ENCODE measurements at regions not wholly inside any gene's neighbourhood (a gene's known extent, or its start where the extent isn't known, plus 50 kb on each side); places are given as distances from the start of the nearest gene placed in this dataset.

DNA sequence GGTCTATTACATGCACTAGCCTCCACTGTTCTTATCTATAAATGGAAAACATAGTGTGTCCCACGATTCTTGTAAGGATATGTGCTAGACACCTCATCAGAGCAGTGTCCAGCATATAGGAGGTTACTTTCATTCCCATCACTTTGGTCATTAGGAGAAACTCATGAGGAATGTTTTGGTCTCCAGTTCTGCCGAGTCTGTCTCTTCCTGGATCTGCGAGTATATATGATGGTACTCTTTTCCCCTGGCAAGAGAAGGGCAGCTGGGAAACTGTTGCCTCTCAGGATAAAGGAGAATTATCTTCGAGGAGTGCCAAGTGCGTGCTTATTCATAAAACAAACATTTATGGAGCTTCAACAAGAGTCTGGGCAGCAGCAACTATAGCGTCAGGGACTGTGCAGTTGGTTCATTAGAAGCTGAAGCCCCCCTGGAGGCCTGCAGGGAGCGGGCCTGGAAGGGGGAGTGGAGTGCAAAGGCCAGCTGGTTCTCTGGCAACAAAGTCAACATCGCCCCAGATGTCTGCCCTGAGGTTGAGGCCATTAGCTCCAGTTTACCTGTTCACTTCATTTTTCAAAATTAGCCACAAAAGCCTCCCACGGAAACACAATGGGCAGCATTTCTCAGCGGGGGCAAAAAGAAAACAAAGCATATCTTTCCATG is 811.9 kb downstream of the MAFB start:
- DNase-seq (ENCODE audit: low read depth) = peak; percentile 87

DNA sequence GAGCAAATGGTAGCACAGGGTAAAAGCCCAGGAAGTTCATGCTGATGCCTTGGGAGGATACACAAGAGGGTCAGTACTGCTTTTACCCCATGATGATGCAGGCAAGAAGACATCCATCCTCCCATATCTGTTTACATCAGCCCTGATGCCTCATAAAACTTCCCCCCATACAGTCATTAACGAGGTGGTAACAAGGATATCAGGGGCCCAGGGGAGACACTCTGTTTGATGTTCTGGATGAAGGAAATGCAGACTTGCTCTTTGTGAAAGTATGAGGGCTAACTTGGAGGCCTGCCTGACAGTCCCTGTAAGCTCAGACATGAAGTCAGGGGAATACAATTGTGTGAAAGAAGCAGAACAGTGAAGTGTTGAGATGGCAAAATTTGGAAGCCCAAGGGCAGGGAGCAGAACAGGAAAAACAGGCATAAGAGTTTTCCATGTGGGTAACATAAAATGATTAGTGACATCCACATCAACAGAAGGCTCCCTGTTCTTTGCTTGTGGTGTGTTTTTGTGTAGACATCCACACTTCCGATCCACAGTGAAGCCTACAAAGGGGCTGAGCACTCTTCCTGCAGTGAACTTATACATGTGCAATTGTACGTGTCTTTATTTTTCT is 813.4 kb downstream of the MAFB start:
- DNase-seq (ENCODE audit: low read depth) = no peak

DNA sequence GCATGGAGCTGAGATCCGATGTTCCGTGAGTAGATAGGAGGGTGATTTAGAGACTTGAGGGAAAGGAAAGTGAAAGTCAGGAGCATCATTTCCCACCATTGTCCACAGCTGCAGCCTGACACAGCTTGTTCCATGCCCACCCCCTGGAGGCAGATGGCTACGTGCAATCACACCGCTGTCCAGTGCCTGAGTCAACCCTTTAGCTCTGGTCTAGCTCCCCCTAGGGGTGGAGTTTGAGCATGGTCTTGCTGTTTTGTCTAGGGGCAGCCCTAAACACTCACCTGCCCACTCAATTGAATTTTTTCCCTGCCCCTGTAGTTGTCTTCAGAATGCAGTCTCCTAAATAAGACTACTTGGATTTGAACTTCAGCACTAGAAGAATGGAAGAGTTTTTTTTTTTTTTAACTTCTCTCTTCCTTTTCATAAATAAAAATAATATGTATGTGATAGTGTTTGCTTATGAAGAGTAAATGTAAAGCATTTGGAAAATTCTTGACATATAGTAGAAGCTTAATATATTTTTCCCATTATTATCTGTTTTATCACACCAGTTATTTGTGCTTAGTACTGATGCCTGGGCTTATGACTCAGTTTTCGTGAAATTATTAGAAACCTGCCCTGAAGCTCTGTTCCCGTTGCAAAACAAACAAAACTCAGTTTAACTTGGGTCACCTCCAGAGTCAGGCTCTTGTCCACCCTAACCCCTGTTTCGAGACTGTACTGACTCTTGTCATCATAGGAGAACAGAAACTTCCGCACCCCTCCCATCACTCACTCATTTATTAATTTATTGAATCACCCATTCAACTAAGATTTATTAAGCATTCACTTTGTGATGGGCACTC is 814.8 kb downstream of the MAFB start:
- peak; percentile 99 for DNase-seq (ENCODE audit: low read depth)

DNA sequence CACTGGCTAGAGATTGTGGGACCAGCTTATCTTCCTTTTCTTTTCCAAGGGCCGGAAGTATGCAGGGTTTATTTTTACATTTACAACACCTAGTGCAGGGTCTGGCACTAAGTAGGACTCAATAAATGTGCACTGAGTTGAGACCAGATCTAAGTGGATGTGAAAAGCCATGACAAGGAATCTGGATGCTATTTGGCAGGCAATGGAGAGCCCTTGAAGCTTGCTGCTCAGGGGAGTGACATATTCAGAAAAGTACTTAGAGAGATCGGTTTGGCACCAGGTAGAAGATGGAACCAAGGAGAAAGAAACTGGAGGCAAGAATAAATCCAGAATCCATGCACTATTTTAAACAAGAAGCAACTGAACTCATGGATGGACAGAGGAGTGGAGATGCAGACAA is 815.8 kb downstream of the MAFB start:
- no peak for DNase-seq (ENCODE audit: low read depth)

DNA sequence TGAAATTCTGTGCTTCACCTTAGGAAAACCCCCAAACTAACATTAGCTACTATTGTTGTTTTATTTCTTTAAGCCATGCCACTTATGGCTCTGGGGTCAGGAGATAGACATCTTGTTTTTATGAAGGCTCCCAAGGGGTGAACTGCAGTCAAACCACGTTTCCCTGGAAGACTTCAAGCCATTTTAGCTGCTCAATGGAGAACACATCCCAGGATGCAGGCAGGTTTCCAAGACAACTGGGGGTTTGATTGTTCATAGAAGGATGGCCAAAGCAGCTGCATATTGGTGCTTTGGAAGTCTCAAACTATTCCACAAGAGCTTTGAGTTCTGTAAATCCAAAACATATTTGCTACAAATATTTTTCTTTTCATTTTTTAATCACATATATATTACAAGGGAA is 818.0 kb downstream of the MAFB start:
- DNase-seq (ENCODE audit: low read depth) = peak; percentile 78

DNA sequence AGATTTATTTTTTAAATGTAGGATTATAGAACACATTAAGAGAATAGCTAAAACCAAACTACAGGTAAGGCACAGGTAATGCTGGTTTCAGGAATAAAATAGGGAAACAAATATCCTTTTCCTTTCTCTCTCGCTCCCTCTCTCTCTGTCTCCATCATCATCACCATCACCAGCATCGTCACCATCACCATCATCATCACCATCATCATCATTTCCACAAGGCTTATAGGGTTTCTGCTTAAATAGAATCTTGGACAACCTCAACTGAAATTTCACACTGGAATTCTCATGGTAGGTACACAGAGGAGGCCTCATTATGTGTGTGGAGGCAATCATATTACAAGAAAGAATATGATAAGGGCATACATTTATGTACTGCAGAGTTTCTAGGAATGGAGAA is 823.6 kb downstream of the MAFB start:
- DNase-seq (ENCODE audit: low read depth) = no peak

DNA sequence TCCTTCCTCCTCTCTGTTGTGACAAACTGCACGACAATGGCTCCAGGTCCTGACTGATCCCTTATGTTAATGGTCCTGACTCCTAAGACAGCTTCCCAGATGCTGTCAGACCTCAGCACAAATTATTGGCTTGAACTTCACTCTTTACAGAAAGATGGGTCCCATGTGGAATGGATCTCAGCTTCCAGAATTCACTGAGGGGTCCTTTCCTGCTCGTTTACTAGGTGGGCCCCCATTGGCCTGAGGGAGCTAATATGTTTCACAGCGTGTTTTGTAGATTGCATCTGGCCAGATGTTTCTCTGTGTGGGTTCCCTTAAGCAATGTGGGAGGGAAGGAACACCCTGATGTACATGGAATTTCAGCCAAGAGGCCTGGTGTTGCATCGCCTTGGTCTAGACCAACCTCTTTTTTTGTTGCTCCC is 826.6 kb downstream of the MAFB start:
- no peak for DNase-seq (ENCODE audit: low read depth)

DNA sequence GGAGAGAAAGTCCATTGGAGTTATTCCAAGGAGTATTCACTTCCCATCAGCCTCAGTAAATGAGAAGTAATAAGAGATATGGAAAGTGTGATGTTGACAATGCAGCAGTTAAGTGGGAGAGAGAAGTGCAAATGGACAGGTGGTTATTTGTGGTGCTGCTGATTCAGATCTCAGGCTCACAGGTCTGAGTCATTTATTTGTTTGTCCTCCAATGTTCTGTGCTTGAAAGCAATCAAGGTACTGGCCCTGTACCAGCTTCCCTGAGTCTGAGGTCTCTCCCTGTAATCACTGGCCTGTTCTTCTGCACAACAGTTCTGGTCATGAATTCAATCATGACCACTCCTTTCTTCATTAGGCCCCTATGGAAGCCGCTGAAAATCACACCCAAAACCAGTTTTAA is 827.7 kb downstream of the MAFB start:
- DNase-seq (ENCODE audit: low read depth) = peak; percentile 61

DNA sequence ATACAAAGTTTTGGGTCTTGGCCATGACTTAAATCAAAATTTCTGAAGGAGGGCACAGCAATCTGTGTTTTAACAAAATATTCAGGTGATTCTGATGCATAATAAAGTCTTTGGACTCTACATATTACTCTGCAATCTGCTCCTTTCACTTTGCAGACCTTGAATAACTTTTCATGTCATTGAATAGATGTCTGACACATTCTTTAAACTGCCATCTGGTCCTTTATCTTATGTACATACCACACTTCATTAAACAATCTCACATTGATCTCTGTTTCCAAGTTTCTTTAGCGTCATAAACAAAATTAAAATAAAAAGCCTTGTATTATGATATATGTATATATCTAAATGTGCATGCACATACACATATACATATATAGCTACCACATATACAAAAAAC is 831.2 kb downstream of the MAFB start:
- no peak for DNase-seq (ENCODE audit: low read depth)

DNA sequence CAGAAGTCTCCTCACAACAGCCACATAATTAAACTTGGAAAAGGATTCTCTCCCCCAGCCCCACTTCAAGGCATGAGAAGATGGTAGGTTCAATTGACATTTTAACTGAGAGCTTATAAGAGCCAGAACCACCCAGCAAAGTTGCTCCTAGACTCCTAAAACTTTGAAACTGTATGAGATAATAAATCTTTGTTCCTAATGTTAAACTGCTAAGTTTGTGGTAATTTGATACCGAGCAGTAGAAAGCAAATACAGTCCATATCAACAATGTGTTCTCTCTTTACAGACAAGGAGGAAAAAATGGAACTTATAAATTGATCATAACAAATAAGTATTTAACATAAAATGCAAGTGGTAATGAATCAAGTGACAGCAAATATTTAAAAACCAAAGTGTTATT is 831.8 kb downstream of the MAFB start:
- no peak for DNase-seq (ENCODE audit: low read depth)

DNA sequence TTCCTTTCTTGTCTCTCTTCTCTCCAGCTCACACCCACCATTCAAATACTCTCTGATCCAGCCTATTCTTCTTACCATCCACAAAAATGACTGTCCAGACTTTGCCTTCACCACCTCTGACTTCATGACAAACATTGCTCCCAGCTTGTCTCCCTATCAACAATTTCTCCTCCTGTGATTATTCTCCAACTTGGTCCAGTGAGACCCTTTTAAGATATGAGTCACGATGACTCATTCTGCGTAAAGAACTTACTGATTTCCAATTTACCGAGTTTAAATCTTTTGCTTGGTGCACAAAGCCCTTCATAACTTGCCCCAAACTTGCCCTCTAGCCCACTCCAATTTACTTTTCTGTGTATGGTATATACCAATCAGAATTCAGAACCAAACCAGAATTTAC is 833.2 kb downstream of the MAFB start:
- peak; percentile 94 for DNase-seq (ENCODE audit: low read depth)

DNA sequence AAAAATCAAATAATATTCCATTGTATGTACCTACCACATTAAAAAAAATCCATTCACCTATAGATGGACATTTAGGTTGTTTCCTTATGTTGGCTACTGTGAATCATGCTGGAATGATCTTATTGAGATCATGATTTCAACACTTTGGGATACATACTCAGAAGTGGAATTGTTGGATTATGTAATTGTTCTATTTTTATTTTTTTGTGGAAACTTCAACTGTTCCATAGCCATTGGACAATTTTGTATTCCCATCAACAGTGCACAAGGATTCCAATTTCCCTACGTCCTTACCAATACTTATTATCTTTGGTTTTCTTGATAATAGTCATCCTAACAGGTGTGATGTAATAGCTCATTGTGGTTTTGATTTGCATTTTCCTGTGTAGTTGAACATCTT is 834.0 kb downstream of the MAFB start:
- no peak for DNase-seq (ENCODE audit: low read depth)

DNA sequence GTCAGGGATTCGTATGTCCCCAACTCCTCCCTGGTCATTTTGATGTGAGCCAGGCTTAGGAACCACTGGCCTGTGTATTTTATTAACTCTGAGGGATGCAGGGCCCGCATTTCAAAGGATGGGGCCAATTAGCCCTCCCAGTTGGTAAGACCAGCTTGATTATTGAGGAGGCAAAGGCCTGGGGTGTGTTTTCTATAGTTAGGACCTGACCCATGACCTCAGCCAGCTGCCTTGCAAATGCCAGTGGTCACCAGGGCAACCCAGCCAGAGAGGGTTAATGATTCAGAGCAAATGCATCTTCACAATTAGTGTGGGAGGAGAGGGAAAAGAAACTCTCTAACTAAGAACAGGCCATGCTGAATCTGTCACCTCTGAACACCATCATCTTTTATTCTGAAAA is 835.4 kb downstream of the MAFB start:
- DNase-seq (ENCODE audit: low read depth) = peak; percentile 97

DNA sequence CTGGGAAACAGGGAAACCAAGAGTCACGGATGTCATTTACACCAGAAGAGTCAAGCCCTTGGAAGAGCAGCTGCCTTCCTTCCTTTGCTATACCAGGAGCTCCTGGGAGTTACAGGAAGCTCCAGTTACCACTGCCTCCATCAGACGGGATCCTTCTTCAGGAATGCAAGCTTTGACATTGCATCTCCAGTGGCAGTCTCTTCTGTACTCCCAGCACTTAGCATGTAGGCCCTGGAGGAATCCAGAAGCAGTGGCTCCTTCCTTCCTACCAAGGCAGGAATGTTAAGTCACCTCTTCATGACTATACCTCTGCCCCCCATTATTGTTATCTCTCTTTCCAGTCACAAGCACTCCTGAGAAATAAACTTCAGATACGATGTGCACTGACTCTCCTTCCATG is 836.0 kb downstream of the MAFB start:
- DNase-seq (ENCODE audit: low read depth) = no peak

DNA sequence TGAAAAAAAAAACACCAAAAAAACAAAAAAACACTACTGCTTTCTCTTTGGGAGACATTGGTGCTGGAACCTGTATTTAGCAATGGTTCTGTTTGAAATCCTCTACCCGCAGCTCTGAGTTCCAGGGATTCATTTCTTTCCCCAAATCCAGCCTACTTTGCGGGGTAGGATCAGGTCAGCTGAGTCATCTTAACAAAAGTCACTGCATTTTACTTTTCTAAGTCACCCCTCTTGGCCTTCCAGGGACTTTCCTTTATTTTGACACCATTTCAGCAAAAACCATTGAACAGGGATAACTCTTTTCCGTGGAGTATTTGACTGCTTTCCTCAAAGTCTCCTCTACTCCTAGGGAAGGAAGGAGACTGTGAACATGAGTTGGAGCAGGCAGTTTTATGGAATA is 837.6 kb downstream of the MAFB start:
- DNase-seq (ENCODE audit: low read depth) = peak; percentile 93

DNA sequence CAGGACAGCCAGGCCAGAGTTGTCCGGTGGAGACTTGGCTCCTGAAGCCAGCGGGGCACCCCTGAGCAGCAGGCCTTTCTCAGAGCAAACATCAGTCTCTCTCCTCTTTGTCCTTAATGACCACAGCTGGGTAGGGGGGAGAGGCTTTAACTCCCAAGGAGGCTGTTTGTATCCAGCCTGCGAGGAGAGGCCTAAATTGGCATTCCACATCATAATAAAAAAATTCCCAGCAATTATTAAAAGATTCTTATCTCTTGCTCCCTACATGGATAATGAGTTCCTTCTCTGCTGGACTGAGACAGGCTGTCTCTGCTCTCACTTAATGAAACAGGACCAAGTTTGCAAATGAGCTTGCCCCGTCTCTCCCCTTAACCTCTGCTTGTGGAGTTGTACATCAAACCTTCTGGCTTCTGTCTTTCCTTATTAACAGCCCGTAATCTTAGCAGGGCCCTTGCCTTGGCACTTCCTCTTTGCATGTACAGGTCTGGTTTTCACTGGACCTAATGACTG is 838.2 kb downstream of the MAFB start:
- peak; percentile 58 for DNase-seq (ENCODE audit: low read depth)

DNA sequence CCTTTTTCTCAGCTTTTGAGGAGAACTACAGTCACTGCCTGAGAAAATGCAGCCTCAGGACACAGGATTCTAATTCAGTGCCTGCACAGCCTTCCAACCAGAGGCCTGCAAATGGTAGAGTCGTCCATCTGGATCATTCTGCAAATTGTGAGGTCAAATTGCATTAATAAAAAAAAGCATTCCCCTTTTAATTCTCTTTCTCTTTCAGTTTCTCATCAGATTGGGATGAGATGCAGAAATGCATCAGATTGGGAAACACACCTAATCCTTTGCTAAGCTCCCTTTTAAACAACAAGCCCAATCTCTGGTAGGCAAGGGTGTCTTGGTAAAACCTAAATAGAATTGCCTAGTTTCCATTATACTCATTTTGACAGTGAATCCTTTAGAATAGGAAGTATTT is 838.8 kb downstream of the MAFB start:
- peak; percentile 64 for DNase-seq (ENCODE audit: low read depth)

DNA sequence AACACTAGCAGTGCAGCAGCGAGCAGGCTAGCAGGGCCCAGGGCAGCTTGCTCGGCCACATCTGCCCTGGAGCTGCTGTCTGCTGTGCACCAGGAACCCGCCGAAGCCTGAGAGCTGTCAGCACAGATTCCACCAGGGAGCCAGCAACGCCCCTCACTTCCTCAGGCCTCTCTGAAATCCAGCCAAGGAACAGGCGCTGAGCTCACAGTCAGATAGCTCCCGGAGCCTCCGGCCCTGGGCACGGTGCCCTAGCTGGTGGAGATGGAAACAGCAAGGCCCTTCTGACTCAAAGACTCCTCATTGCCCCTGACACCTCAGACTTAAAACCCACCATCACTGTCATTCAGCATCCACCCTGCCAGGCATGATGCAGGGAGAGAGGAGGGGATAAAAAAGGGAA is 839.4 kb downstream of the MAFB start:
- DNase-seq (ENCODE audit: low read depth) = peak; percentile 100

DNA sequence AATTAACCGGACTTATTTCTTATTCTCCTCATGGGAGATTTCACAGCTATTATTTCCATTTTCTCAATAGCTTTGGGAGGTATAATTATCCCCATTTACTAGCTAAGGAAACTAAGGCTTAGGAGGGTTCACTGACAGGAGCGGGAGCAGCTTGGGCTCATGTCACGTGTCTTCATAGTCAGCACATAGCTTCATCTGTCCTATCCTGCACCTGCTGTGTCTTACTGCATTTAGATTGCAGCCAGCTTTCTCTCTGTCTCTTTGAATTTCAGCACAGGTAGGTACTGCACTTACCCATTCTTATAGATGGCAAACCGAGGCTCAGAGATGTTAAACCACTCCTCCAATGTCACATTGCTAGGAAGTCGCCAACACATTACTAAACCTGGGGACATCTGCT is 839.9 kb downstream of the MAFB start:
- no peak for DNase-seq (ENCODE audit: low read depth)

DNA sequence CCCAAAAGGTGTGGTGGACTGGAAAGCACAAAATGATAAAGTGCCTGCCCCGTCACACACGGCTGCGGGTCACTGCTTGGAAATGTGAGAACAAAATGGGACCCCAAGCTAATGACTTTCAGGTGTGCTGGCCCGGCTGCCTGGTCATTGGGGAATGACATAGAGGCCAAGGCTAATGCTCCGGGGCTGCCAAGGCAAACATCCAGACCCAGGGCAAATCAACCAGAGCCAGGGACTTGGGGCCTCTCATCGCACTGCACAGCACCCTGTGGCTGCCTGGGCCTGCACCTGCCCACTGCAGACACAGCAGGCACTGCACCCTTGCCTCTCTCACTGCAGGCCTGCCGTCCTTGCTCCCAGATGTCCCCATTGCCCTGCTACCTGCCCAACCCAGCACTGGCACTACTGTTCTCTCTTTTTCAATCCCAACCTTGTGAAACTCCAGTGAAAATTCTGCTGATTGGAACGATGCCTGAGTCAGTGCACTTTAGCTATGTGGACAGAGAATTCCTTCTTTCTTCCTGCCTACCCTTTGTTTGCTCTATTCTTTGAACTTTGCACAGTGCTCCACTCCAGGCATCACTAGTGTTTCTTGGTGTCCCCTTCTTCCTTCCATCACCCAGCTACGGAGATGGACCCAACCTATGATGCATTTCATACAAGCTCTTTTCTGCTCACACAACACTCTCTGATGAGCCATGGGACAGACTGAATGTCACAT is 849.5 kb downstream of the MAFB start:
- no peak for DNase-seq (ENCODE audit: low read depth)

DNA sequence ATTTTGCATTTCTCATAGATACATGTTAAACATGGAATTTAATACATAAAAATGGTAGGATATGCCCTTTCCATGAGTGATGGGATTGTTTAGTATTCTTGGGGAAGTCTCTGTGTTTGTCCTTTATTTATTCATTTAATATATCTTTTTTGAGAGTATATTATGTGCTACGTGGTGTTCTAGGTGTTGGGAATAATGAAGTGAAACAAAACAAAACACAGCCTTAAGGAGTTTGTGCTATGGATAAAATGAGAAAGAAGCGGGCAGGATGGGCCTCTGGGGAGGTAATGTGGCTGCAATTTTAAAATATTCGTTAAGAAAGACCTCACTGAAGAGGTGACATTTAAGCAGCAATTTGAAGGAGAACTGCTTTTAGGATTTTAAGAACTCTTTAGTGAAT is 851.5 kb downstream of the MAFB start:
- DNase-seq (ENCODE audit: low read depth) = no peak
